HG03439 (cell line): ENCODE measurements at regions not wholly inside any gene's neighbourhood (a gene's known extent, or its start where the extent isn't known, plus 50 kb on each side); places are given as distances from the start of the nearest gene placed in this dataset.
"Not testable (repeated sequence)": the region's sequence is repeated elsewhere in the genome, so short reads cannot be mapped to it uniquely, and the experiment has no call there.

Experiments
- ATAC-seq: cut with Tn5 transposase; IDR thresholded peaks from one replicate; pipeline ENCODE4 v1.9.1; 2021; ENCODE audit warnings: mild to moderate bottlenecking, moderate library complexity; ENCODE audit not compliant: unreplicated experiment

- ATAC-seq: no peak
Observed at GRCh38 chr3:87733671-87734367, 325.0 kb downstream of the CGGBP1 start.

GRCh38 chr3:87732294-87732693, 326.5 kb downstream of the CGGBP1 start:
- no peak for ATAC-seq

GRCh38 chr3:87727783-87728182, 331.0 kb downstream of the CGGBP1 start:
- no peak for ATAC-seq

GRCh38 chr3:87719060-87719459, 339.7 kb downstream of the CGGBP1 start:
- ATAC-seq: no peak

GRCh38 chr3:87710511-87710910, 348.3 kb downstream of the CGGBP1 start:
- ATAC-seq: no peak

- ATAC-seq: no peak
Observed at GRCh38 chr3:87710028-87710427, 348.8 kb downstream of the CGGBP1 start.

- no peak for ATAC-seq
Observed at GRCh38 chr3:87706176-87706575, 352.6 kb downstream of the CGGBP1 start.

GRCh38 chr3:87702600-87702999, 356.2 kb downstream of the CGGBP1 start:
- ATAC-seq: no peak

GRCh38 chr3:87696124-87697013, 362.4 kb downstream of the CGGBP1 start:
- ATAC-seq: no peak

- no peak for ATAC-seq
Observed at GRCh38 chr3:87694678-87695077, 364.1 kb downstream of the CGGBP1 start.

- no peak for ATAC-seq
Observed at GRCh38 chr3:87691109-87691508, 367.7 kb downstream of the CGGBP1 start.

GRCh38 chr3:87678984-87679660, 379.7 kb downstream of the CGGBP1 start:
- ATAC-seq: not testable (repeated sequence)

GRCh38 chr3:87674397-87675161, 384.2 kb downstream of the CGGBP1 start:
- ATAC-seq: peak; percentile 100

GRCh38 chr3:87673132-87673531, 385.7 kb downstream of the CGGBP1 start:
- no peak for ATAC-seq

- ATAC-seq: no peak
Observed at GRCh38 chr3:87654184-87654583, 377.8 kb upstream of the POU1F1 start.

- not testable (repeated sequence) for ATAC-seq
Observed at GRCh38 chr3:87653138-87653537, 376.8 kb upstream of the POU1F1 start.

GRCh38 chr3:87634426-87634825, 358.0 kb upstream of the POU1F1 start:
- no peak for ATAC-seq

GRCh38 chr3:87627316-87627715, 350.9 kb upstream of the POU1F1 start:
- ATAC-seq: no peak

GRCh38 chr3:87626546-87626945, 350.2 kb upstream of the POU1F1 start:
- ATAC-seq: no peak

- ATAC-seq: no peak
Observed at GRCh38 chr3:87625876-87626275, 349.5 kb upstream of the POU1F1 start.

- ATAC-seq: no peak
Observed at GRCh38 chr3:87624860-87625259, 348.5 kb upstream of the POU1F1 start.
